ENCODE measurements at regions not wholly inside any gene's neighbourhood (a gene's known extent, or its start where the extent isn't known, plus 50 kb on each side); places are given as distances from the start of the nearest gene placed in this dataset.
"Not testable (repeated sequence)": the region's sequence is repeated elsewhere in the genome, so short reads cannot be mapped to it uniquely, and the experiment has no call there.

DNA sequence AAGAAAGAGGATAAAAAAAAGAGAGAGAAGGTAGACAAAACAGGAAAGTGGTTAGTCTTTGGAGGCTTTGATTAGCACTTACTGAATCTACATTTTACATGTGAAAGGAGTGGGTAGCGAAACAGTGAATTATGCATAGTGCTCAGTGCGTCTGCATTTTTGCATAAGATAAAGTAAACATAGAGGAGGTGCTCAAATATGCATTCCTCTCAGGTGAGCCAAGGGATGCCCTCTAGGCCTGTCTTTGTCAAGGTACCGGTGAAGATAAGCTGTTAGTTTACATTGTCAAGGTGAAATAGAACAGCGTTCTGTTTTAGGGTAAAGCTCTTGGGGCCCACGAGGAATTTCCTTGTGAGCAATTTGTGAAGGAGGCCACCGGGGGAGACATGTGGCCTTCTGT is 260.6 kb downstream of the TRIML1 start:
- TF ChIP-seq POLR2AphosphoS5 (IDR thresholded peaks at IDR 0.05) (no peak), POLR2A (IDR thresholded peaks at IDR 0.05; ENCODE audit: low read depth) (no peak), EP300 (IDR thresholded peaks at IDR 0.05) (no peak)
- TF ChIP-seq, protein P1, sequence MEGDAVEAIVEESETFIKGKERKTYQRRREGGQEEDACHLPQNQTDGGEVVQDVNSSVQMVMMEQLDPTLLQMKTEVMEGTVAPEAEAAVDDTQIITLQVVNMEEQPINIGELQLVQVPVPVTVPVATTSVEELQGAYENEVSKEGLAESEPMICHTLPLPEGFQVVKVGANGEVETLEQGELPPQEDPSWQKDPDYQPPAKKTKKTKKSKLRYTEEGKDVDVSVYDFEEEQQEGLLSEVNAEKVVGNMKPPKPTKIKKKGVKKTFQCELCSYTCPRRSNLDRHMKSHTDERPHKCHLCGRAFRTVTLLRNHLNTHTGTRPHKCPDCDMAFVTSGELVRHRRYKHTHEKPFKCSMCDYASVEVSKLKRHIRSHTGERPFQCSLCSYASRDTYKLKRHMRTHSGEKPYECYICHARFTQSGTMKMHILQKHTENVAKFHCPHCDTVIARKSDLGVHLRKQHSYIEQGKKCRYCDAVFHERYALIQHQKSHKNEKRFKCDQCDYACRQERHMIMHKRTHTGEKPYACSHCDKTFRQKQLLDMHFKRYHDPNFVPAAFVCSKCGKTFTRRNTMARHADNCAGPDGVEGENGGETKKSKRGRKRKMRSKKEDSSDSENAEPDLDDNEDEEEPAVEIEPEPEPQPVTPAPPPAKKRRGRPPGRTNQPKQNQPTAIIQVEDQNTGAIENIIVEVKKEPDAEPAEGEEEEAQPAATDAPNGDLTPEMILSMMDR (IDR thresholded peaks at IDR 0.05) = no peak
- Histone ChIP-seq H3K36me3 (no peaks in the 10 kb centered on the region), H3K4me1 (no peaks in the 10 kb centered on the region), H3K27me3 (no peaks in the 10 kb centered on the region), H3K9me3 (no peaks in the 10 kb centered on the region), H3K4me3 (no peak overlapping the region), H3K27ac (replicated peaks in 1 of 4) (no peak overlapping the region)
- intact Hi-C loops (cut with DNase I) = no loop called here
- DNase-seq (ENCODE audit: extremely low spot score) = no peak
- 62% methylated on average over 6 of the region's 6 CpGs for WGBS

- no peak for TF ChIP-seq POLR2A (IDR thresholded peaks at IDR 0.05; ENCODE audit: low read depth)
- no peak for TF ChIP-seq POLR2AphosphoS5 (IDR thresholded peaks at IDR 0.05)
- no peak for TF ChIP-seq EP300 (IDR thresholded peaks at IDR 0.05)
- TF ChIP-seq, protein P1 (IDR thresholded peaks at IDR 0.05) = no peak
- Histone ChIP-seq H3K27me3 (no peaks in the 10 kb centered on the region), H3K36me3 (no peaks in the 10 kb centered on the region), H3K4me1 (no peaks in the 10 kb centered on the region), H3K4me3 (no peak overlapping the region), H3K9me3 (no peaks in the 10 kb centered on the region), H3K27ac (replicated peaks in 1 of 4) (no peak overlapping the region)
- no peak for DNase-seq (ENCODE audit: extremely low spot score)
- intact Hi-C loops (cut with DNase I) = no loop called here
- 66% methylated on average over 2 of the region's 2 CpGs for WGBS
Observed at GRCh38 chr4:188400451-188400850, 261.2 kb downstream of the TRIML1 start.

DNA sequence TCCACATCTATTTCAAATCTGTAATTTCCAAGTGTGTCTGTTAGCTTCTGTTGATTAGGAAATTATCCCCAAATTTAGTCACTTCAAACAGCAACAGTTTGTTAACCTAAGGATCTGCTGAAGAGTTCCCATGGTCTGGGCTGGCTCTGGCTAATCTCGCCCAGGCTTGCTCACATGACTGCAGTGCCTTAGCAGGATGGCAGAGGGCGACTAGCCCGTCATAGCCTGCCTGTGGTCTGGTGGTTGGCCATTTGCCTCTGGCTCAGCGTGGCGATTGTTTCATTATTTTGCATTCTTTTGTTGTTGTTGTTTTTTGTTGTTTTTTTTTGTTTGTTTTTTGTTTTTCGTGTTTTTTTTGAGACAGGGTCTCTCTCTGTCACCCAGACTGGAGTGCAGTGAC is 264.0 kb downstream of the TRIML1 start:
- TF ChIP-seq EP300 (IDR thresholded peaks at IDR 0.05) (no peak), POLR2A (IDR thresholded peaks at IDR 0.05; ENCODE audit: low read depth) (no peak), POLR2AphosphoS5 (IDR thresholded peaks at IDR 0.05) (no peak)
- TF ChIP-seq, protein P1 (IDR thresholded peaks at IDR 0.05) = no peak
- Histone ChIP-seq H3K4me3 (no peak overlapping the region), H3K27me3 (no peaks in the 10 kb centered on the region), H3K9me3 (no peaks in the 10 kb centered on the region), H3K36me3 (no peaks in the 10 kb centered on the region), H3K4me1 (no peaks in the 10 kb centered on the region), H3K27ac (replicated peaks in 1 of 4) (no peak overlapping the region)
- no peak for DNase-seq (ENCODE audit: extremely low spot score)
- intact Hi-C loops (cut with DNase I) = no loop called here
- WGBS = 94% methylated on average over 6 of the region's 6 CpGs

- H3K27ac ChIP-seq (replicated peaks in 1 of 4); H3K4me3 ChIP-seq; H3K9me3 ChIP-seq; H3K36me3 ChIP-seq; H3K27me3 ChIP-seq; DNase-seq (ENCODE audit: extremely low spot score); intact Hi-C loops (cut with DNase I); H3K4me1 ChIP-seq: not testable (repeated sequence)
- 84% methylated on average over 14 of the region's 14 CpGs for WGBS
Observed at GRCh38 chr4:188405071-188405835, 266.0 kb downstream of the TRIML1 start.

- 71% methylated on average over 9 of the region's 9 CpGs for WGBS
- Histone ChIP-seq H3K4me1 (no peaks in the 10 kb centered on the region), H3K9me3 (no peaks in the 10 kb centered on the region), H3K27me3 (no peaks in the 10 kb centered on the region), H3K27ac (replicated peaks in 1 of 4) (no peak overlapping the region), H3K36me3 (no peaks in the 10 kb centered on the region), H3K4me3 (no peak overlapping the region)
- no peak for TF ChIP-seq POLR2AphosphoS5 (IDR thresholded peaks at IDR 0.05)
- no peak for TF ChIP-seq EP300 (IDR thresholded peaks at IDR 0.05)
- TF ChIP-seq, protein P1 (IDR thresholded peaks at IDR 0.05) = no peak
- no peak for TF ChIP-seq POLR2A (IDR thresholded peaks at IDR 0.05; ENCODE audit: low read depth)
- intact Hi-C loops (cut with DNase I) = no loop called here
- no peak for DNase-seq (ENCODE audit: extremely low spot score)
Observed at GRCh38 chr4:188408244-188409030, 269.2 kb downstream of the TRIML1 start.
